Mesothelial cell of epicardium (in vitro differentiated cells): ENCODE measurements at regions not wholly inside any gene's neighbourhood (a gene's known extent, or its start where the extent isn't known, plus 50 kb on each side); places are given as distances from the start of the nearest gene placed in this dataset.

Source experiments
- DNase-seq, 2 experiments: peaks; one replicate each; pipeline ENCODE4 v3.0.0; 2021; ENCODE audit warnings: low spot score in 2 of 2; ENCODE audit not compliant: unreplicated experiment in 2 of 2
- H3K27ac Mint-ChIP-seq: 2 replicates; pipeline ENCODE4 v1.8.0; 2021; ENCODE audit warnings: mixed read lengths
- H3K27me3 Mint-ChIP-seq: 2 replicates; pipeline ENCODE4 v1.8.0; 2021; ENCODE audit warnings: low read depth, mixed read lengths
- H3K36me3 Mint-ChIP-seq: 2 replicates; pipeline ENCODE4 v1.8.0; 2021; ENCODE audit warnings: mixed read lengths
- H3K4me1 Mint-ChIP-seq: 2 replicates; pipeline ENCODE4 v1.8.0; 2021; ENCODE audit warnings: mixed read lengths
- H3K4me3 Mint-ChIP-seq: 2 replicates; pipeline ENCODE4 v1.8.0; 2021; ENCODE audit warnings: mild to moderate bottlenecking, moderate library complexity, mixed read lengths
- H3K9me3 Mint-ChIP-seq: 2 replicates; pipeline ENCODE4 v1.8.0; 2021; ENCODE audit warnings: mixed read lengths
- CTCF ChIP-seq: fragments of 200-600 bp; sonication (generic); IDR thresholded peaks from one replicate; pipeline ENCODE4 v1.5.0; 2021; ENCODE audit warnings: antibody characterized with exemption; ENCODE audit not compliant: unreplicated experiment

- Mint-ChIP-seq H3K36me3 (no peaks in the 10 kb centered on the region), H3K27ac (no peak overlapping the region), H3K4me3 (no peak overlapping the region), H3K27me3 (peaks cover 19% of the 10 kb centered on the region), H3K9me3 (no peaks in the 10 kb centered on the region), H3K4me1 (peaks cover 3% of the 10 kb centered on the region)
- DNase-seq, result no peak
- no peak for TF ChIP-seq CTCF
Measured at GRCh38 chr2:175571078-175571653, 389.7 kb upstream of the ATP5MC3 start.

GRCh38 chr2:175568109-175568730 is 386.7 kb upstream of the ATP5MC3 start:
- Mint-ChIP-seq H3K27ac (no peak overlapping the region), H3K4me1 (peaks cover 3% of the 10 kb centered on the region), H3K9me3 (no peaks in the 10 kb centered on the region), H3K36me3 (no peaks in the 10 kb centered on the region), H3K27me3 (peaks cover 17% of the 10 kb centered on the region), H3K4me3 (no peak overlapping the region)
- TF ChIP-seq CTCF, result no peak
- no peak for DNase-seq

- peaks cover 3% of the 10 kb centered on the region for H3K4me1 Mint-ChIP-seq
- no peak for DNase-seq
- H3K36me3 Mint-ChIP-seq, result no peaks in the 10 kb centered on the region
- H3K27me3 Mint-ChIP-seq, result peaks cover 16% of the 10 kb centered on the region
- H3K4me3 Mint-ChIP-seq, result no peak overlapping the region
- no peak overlapping the region for H3K27ac Mint-ChIP-seq
- no peak for TF ChIP-seq CTCF
- no peaks in the 10 kb centered on the region for H3K9me3 Mint-ChIP-seq
Measured at GRCh38 chr2:175567435-175568061, 386.0 kb upstream of the ATP5MC3 start.

- no peak for DNase-seq
- no peak overlapping the region for H3K4me3 Mint-ChIP-seq
- no peaks in the 10 kb centered on the region for H3K36me3 Mint-ChIP-seq
- no peak for TF ChIP-seq CTCF
- H3K4me1 Mint-ChIP-seq, result peaks cover 4% of the 10 kb centered on the region
- H3K9me3 Mint-ChIP-seq, result no peaks in the 10 kb centered on the region
- peaks cover 13% of the 10 kb centered on the region for H3K27me3 Mint-ChIP-seq
- H3K27ac Mint-ChIP-seq, result no peak overlapping the region
Measured at GRCh38 chr2:175560521-175561169, 379.1 kb upstream of the ATP5MC3 start.

- Mint-ChIP-seq H3K27me3 (peaks cover 9% of the 10 kb centered on the region), H3K27ac (no peak overlapping the region), H3K9me3 (no peaks in the 10 kb centered on the region), H3K4me3 (no peak overlapping the region), H3K4me1 (peaks cover 9% of the 10 kb centered on the region), H3K36me3 (no peaks in the 10 kb centered on the region)
- no peak for DNase-seq
- TF ChIP-seq CTCF, result no peak
Measured at GRCh38 chr2:175559613-175560012, 378.1 kb upstream of the ATP5MC3 start.
